Tibial nerve (tissue), 4 donors: ENCODE measurements at regions not wholly inside any gene's neighbourhood (a gene's known extent, or its start where the extent isn't known, plus 50 kb on each side); places are given as distances from the start of the nearest gene placed in this dataset.

ENCODE experiments used
- CTCF ChIP-seq, 5 experiments: fragments of 200-600 bp in 3 of 5; fragments of 450-650 bp in 2 of 5; sonication (generic) in 3 of 5; IDR thresholded peaks; one replicate each; pipeline ENCODE4 v1.5.1; 2016 to 2019; ENCODE audit warnings: antibody characterized with exemption in 5 of 5, mild to moderate bottlenecking in 3 of 5, moderate library complexity in 2 of 5
- EP300 ChIP-seq, 2 donors: sonication (generic); formaldehyde crosslinking; IDR thresholded peaks; one replicate each; pipeline ENCODE4 v1.6.1; 2017; ENCODE audit warnings: antibody characterized with exemption in 2 of 2, mild to moderate bottlenecking in 1 of 2
- POLR2A ChIP-seq, 2 donors: fragments of 450-650 bp; IDR thresholded peaks; one replicate each; pipeline ENCODE4 v1.6.1; 2017; ENCODE audit warnings: antibody characterized with exemption in 2 of 2, mild to moderate bottlenecking in 2 of 2, moderate library complexity in 2 of 2

- TF ChIP-seq POLR2A (IDR thresholded peaks at IDR 0.05), result no peak
- TF ChIP-seq CTCF (IDR thresholded peaks at IDR 0.05), result no peak
- no peak for TF ChIP-seq EP300 (IDR thresholded peaks at IDR 0.05)
Observed at GRCh38 chr9:11893331-11893730, 799.9 kb upstream of the TYRP1 start.
